ENCODE measurements at regions not wholly inside any gene's neighbourhood (a gene's known extent, or its start where the extent isn't known, plus 50 kb on each side); places are given as distances from the start of the nearest gene placed in this dataset.

DNA sequence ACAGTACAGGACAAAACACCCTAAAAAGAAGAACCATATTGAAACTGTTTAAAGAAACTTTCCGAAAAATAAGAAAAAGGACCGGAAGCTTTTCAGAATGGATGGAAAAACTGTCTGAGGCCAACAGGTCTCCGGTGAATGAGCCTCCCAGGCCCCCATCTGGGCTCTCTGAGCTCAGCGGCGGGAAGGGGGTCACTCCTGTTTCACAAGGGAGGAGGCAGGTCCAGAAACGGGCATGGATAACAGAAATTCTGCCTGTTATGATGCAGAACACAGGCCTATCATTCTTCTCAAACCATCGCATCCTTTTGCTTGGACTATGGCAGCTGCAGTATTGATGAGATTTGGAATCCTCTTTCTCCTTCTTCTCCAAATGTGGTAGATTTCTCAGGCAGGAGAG, 58.9 kb upstream of the SHH start:
- no peak for DNase-seq

DNA sequence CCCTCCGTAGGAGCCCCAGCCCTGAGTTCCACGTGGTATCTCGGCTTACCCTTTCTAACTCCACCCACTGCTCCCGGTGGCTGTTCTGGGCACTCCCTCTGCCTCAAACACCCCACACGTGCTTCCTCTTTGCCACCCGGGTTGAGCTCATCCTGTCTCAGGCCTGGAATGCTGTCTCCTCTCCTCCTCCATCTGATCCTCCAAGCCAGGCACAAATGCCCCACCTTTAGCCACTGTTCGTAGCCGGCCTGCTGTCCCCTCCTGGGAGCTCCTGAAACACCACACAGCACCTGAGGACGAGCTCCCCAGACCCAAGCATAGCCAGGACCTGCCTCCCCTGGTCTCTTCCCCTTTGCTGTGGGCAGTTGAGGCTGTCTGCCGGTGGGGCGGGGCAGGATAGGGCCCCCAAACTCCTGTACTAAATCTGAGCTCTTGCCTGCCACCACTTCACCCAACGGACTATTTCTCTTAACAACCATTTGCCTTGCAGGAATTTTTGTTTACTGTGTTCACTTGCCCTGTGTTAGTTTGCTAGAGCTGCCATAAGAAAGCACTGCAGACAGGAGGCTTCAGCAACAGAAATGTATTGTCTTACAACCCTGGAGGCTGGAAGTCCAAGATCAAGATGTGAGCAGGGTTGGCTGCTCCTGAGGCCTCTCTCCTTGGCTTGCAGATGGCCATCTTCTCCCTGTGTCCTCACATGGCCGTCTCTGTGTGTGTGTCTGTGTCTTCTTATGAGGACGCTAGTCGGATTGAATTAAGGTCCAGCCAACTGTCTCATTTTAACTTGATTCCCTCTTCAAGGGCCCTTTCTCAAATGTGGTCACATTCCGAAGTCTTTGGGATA, 58.3 kb upstream of the SHH start:
- no peak for DNase-seq

DNA sequence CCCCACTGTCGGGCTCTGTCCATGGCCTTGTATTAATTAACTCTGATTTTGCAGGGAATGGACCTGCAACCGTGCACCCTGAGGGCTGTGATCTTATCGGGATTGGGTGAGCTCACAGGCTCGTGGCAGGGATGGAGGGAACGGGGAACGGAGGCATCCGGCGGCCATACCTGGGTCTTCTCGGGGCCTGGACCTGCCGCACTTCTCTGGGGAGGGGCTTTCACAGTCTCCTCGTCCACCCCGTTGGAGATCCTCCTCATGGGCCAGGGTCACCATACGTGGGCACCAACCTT, 57.5 kb upstream of the SHH start:
- no peak for DNase-seq

DNA sequence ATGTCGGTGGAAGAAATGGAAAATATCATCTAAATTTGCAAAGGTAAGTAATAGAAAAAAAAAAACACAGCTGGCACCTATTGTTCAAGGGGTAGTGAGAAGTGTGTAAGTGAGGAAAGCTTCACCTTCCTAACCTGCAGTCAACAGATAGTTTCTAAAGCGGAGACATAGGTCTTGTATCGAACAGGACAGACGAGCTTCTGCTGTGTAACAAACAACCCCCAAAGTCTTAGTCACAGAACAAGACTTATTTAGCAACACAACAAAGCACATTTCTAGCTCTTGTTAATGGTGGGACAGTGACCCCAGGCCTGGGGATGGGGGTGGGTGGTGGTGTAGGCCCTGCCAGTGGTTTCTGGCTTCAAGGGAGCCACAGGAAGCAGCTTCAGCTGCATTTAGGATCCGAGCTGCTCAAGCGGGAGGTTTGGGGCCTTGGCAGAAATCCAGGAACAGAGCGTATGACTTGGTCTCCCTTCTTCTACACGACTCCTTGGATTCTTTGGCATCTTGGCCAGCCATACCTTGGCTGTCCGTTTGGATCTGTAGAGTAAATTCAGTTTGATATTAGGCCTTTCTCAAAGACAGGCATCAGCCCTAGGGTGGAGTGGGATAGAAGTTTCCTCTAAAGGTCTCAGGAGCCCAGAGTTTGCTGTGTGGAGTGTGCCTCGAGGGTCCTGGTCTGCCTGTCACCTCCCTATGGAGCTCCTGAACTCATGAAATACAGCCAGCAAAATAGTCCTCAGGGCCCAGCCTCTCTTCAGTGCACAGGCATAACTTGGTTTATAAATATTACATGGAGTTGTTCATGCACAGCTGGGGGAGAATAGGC, 56.9 kb upstream of the SHH start:
- DNase-seq, result no peak

DNA sequence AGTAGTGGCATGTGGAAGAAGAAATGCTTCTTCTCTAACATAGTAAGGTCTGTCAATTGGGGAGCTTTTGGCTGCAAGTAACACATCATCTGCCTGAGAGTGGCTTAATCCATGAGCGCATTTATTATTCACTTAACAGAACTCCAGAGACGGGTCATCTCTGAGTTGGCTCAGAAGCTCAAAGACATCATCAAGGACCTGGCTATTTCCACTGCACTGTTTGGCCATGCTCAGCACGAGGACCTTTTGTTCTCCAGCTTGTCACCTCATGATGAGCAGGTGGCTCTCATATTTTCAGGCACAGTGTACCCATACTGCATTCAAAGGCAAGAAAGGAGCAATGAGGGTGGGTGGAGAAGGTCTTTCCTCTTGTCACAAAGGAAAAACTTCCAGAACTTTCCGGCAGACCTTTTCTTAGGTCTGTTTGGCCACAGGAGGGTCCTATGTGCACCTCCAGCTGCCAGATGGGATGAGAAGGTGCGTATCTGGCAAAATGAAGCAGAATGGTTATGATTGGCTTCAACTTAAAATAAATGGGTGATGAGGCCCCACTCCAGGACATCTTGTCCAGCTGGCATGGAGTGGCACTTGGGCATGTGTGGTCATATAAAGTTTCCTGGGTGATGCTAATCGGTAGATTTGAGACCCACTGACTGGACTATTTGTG, 55.6 kb upstream of the SHH start:
- DNase-seq, result no peak

DNA sequence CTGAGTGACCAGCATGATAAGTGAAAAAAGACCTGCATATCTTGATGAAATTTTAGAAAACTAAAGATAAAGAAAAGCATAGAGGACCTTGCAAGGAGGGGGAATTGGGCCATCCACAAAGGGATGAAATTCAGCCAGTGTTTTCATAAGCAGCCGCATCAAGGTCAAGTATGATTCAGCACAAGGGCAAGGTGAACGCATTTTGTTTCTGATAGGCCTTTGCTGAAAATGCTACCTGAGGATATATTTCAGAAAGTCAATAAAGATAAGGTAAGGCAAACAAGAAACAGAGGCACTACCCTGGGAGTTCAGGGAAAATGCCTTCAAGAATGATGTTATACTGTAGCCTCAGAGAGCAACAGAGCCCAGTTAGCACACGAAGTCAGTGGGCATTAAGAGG, 55.0 kb upstream of the SHH start:
- DNase-seq, result no peak

DNA sequence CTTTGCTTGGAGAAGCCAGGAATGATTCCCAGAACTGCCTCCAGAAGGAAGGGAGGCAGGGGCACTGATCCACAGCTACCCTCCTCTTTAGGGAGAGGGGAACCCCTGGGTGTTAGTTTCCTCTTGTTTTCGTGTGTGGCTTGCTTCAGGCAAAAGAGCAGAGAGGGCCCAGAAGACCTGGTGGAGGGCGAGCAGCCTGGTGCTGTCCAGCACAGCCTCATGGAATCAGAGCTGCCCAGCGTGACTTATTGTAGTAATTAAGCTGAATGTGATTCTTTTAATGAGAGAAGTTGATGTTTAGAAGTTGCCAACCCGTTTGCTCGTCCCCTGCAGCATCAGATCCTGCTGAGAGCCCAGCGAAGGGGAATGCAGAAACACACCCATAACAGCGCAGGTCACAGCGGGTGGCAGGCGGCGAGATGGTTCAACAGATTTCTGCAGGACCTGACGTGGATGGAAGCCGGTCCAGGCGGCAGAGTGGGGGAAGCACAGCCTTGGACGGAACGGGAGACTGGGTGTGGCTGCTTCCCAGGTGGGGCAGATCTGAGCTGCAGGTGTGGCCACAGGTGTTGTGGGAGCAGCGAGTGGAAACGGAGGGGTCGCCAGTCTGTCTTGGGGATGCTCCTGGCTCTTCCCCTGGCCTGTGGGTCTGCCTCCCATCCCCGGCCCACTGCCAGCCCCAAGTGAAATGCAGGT, 53.7 kb upstream of the SHH start:
- DNase-seq, result no peak

DNA sequence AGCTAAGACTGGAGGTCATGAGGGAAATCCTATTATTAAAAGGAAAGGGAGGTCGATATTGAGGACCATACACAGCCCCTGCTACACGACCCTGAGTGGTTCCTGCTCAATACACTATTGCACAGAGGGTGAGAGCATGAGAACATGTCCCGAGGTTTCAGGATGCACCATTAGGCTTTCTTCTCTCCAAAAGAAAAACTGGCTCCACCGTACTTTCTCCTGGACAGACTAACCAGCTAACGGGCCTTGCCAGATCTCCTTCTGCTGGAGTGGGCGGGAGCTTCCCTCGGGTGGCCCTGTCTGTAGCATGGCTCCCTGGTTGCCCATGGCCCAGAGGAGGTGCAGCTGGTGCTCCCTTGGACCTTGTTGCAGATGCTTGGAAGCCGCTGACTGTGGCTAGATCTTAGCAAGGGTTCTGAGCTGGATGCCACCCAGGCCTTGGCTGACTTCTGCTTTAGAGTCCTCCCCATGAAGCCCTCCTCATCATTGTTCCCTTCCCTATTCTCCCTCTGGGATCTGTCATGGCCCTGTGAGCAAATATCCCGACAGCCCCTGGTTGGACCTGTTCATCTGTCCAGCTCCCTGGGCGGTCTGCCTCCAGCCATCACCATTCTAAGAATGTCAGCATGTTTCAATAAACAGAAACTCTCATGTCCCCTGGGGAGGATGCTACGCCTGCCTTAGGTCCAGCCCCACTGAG, 52.9 kb upstream of the SHH start:
- DNase-seq, result no peak

DNA sequence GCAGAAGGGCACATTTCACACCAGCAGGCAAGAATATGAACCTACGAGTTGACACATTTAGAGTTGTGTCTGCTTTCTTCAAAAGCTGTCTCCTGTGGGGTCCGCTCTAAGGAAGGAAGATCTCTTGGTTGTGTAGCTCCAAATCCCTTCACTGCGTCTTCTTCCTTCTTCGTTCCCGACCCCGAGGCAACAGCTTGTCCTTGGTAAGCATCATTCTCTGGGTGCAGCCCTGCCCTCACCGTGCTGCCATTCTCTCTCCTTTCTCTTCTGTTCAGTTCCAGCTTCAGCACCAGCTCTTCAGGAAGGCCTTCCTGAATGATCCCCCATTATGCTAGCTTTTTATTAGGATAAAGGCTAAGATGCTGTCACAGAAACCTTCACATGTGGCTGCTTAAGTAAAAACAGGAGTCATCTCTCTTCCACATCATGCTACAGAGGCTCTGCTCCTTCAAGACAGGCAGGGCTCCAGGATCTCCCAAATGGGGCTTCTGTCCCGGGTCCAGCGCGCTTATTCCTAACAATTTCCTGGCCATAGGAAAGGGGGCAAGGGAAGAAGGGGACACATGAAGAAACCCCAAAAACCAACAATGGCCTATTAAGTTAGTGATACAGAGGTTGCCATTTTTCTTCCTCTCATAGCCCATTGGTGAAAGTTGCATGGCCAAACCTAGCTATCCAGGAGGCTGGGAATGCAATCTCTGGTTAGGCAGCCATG, 52.2 kb upstream of the SHH start:
- DNase-seq, result no peak

DNA sequence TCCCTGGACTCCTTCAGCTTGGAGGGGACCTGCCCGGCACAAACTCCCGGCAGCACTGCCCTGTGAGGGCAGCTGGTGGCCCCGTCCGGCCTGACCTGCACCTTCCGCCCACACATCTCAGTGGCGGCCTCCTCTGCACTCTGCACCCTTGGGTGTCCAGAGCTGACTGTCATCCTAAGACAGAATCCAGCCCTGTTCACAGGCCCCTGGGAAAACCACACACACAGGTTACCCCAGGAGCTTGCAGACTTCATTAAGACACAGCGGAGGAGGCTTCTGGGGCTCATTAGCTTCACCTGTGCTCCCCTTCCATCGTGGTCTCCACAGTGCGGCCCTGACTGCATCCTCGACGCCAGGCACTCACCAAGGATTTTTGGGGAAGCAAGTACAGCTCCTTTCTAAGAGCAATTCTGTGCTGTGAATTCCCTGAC, 51.5 kb upstream of the SHH start:
- no peak for DNase-seq

DNA sequence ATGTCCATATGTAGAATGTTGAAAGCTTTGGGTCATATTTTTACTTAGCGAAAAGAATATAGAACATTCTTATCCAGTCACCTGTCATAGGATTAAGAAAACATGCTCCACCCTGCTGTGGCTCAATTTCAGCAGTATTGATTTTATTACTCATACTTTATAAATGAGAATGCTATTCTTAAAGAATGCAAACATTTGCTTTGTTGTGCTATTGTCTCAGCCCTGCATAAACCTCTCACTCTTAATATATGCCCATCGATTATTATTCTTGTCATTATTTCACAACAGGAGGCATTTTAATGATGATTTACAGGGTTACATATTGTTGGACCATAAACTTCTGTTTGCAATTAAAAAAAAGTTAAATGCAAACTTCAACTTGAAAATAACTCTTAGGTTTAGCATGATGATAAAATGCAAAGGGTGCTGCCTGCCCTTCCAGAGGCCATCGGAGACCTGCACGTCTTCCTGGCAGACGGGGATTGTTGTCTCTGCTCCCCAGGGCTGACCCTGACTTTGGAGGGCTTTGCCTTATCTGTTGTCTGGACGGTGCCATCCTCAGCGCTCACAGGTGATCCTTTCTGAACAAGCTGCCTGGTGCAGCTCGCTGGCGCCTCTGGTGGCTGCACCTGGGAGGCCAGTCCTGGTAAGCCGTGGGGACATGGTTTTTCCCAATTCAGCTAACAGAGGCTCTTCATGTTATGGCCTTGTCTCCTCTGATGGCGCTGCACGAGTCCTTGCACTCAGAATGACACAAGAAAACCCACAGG, 50.0 kb upstream of the SHH start:
- DNase-seq, result no peak
